ENCODE measurements at regions not wholly inside any gene's neighbourhood (a gene's known extent, or its start where the extent isn't known, plus 50 kb on each side); places are given as distances from the start of the nearest gene placed in this dataset.

DNA sequence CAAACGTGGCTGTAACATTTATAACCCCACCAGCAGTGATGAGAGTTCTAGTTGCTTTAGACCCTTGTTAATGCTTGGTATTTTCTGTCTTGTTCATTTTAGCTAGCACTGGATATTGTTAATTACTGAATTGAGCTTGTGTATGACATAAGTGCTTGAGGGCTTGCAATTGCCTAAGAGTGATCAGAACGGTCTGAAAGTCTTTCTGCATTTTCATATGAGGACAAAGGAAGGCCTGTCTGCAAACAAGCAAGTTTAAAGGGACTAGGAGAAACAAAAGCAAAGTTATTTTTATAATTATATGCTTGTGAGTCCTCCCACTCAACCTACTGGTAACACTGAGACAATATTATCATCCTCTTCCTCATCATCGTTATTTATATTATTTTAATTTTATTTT, 305.5 kb upstream of the DUSP10 start:
- no peaks in the 10 kb centered on the region; a peak in 1 of 5 replicates for H3K9me3 Mint-ChIP-seq
- peaks cover 2% of the 10 kb centered on the region; the same call in 1 of the 2 replicates for H3K79me2 ChIP-seq (ENCODE audit: insufficient read depth, low read length)
- H3K23me2 ChIP-seq (ENCODE audit: insufficient read length, low read depth, low read length, poor library complexity, severe bottlenecking), result no peaks in the 10 kb centered on the region

More for the DNA sequence above, 305.5 kb upstream of the DUSP10 start:
- H3K79me1 ChIP-seq (ENCODE audit: insufficient read depth, low read depth, low read length, poor library complexity, severe bottlenecking), result no peaks in the 10 kb centered on the region
- H3K4me1 ChIP-seq (ENCODE audit: insufficient read depth, low read length), result no peaks in the 10 kb centered on the region
- TF ChIP-seq, protein P1, sequence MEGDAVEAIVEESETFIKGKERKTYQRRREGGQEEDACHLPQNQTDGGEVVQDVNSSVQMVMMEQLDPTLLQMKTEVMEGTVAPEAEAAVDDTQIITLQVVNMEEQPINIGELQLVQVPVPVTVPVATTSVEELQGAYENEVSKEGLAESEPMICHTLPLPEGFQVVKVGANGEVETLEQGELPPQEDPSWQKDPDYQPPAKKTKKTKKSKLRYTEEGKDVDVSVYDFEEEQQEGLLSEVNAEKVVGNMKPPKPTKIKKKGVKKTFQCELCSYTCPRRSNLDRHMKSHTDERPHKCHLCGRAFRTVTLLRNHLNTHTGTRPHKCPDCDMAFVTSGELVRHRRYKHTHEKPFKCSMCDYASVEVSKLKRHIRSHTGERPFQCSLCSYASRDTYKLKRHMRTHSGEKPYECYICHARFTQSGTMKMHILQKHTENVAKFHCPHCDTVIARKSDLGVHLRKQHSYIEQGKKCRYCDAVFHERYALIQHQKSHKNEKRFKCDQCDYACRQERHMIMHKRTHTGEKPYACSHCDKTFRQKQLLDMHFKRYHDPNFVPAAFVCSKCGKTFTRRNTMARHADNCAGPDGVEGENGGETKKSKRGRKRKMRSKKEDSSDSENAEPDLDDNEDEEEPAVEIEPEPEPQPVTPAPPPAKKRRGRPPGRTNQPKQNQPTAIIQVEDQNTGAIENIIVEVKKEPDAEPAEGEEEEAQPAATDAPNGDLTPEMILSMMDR (conservative IDR thresholded peaks at IDR 0.05), result no peak
- H3K23ac ChIP-seq (ENCODE audit: insufficient read length, low read depth, low read length), result no peak overlapping the region
- no peak overlapping the region for H2AFZ ChIP-seq (ENCODE audit: low read length)
- H3T11ph ChIP-seq (ENCODE audit: low read length), result no peak overlapping the region
- no peak overlapping the region for H2BK15ac ChIP-seq (ENCODE audit: low read depth, low read length)
- H3K18ac ChIP-seq (ENCODE audit: insufficient read length, low read depth, low read length), result no peak overlapping the region
- no peak overlapping the region for H3K56ac ChIP-seq (ENCODE audit: insufficient read length, low read depth, low read length)
- no peaks in the 10 kb centered on the region for H3K27me3 Mint-ChIP-seq (ENCODE audit: low read depth)
- H2BK5ac ChIP-seq (ENCODE audit: insufficient read length, low read length), result no peak overlapping the region
- H4K91ac ChIP-seq (ENCODE audit: insufficient read length, low read depth, low read length), result no peak overlapping the region
- no peaks in the 10 kb centered on the region for H4K20me1 ChIP-seq (ENCODE audit: control insufficient read depth, insufficient read depth, insufficient read length)
- no peak overlapping the region for H2BK120ac ChIP-seq (ENCODE audit: low read depth, low read length, poor library complexity, severe bottlenecking)
- H2BK12ac ChIP-seq (ENCODE audit: insufficient read length, low read depth, low read length), result no peak overlapping the region
- H3K9ac ChIP-seq (ENCODE audit: extremely low read depth, insufficient read length, low read length), result no peak overlapping the region
- 100% methylated on average over 1 of the region's 3 CpGs for WGBS (ENCODE audit: extremely low coverage, insufficient read length, low lambda C conversion rate)
- H3K4me1 Mint-ChIP-seq, result peaks cover 0 to 4% of the 10 kb centered on the region in 2 experiments; a peak in 1 of 4 replicates
- H4K8ac ChIP-seq (replicated peaks; ENCODE audit: insufficient read length, low read depth, low read length), result no peak overlapping the region
- no peaks in the 10 kb centered on the region for H3K27me3 ChIP-seq (ENCODE audit: insufficient read depth, low read length)
- no peak overlapping the region for H3K27ac ChIP-seq (ENCODE audit: insufficient read length, low read depth, low read length)
- no peak for DNase-seq
- no peak overlapping the region for H2AK5ac ChIP-seq (ENCODE audit: insufficient read length, low read length)
- H3K4me2 ChIP-seq (ENCODE audit: insufficient read depth, insufficient read length, low read length), result no peak overlapping the region
- no peak overlapping the region for H2BK20ac ChIP-seq (ENCODE audit: low read depth, low read length, poor library complexity, severe bottlenecking)
- no peaks in the 10 kb centered on the region for H3K9me3 ChIP-seq (ENCODE audit: control insufficient read depth, low read depth, low read length)
- no peak overlapping the region for H3K27ac Mint-ChIP-seq
- H4K5ac ChIP-seq (ENCODE audit: insufficient read length, low read depth, low read length), result no peak overlapping the region
- H3K36me3 Mint-ChIP-seq (ENCODE audit: insufficient read depth in 1 of 3, low read depth in 3 of 3), result no peaks in the 10 kb centered on the region
- no peak overlapping the region for H3K4ac ChIP-seq (ENCODE audit: low read depth, low read length)
- H3K14ac ChIP-seq (ENCODE audit: insufficient read depth, low read length), result no peak overlapping the region
- H3K4me3 Mint-ChIP-seq, result no peak overlapping the region
